ENCODE measurements at regions not wholly inside any gene's neighbourhood (a gene's known extent, or its start where the extent isn't known, plus 50 kb on each side); places are given as distances from the start of the nearest gene placed in this dataset.

GRCh38 chr9:38227061-38227540 lies 158.1 kb upstream of the SHB start:
- no peak for TF ChIP-seq CTCF (IDR thresholded peaks at IDR 0.05)
- TF ChIP-seq POLR2AphosphoS5 (IDR thresholded peaks at IDR 0.05; ENCODE audit: low read depth, low read length) = no peak
- TF ChIP-seq SIN3A (IDR thresholded peaks at IDR 0.05; ENCODE audit: borderline replicate concordance, insufficient read depth, low read depth, low read length) = no peak
- TF ChIP-seq TCF7L2 (IDR thresholded peaks at IDR 0.05; ENCODE audit: low read depth, low read length) = no peak
- TF ChIP-seq REST (IDR thresholded peaks at IDR 0.05; ENCODE audit: insufficient read depth in 1 of 2, low read depth in 2 of 2, low read length in 1 of 2) = no peak
